ENCODE measurements at regions not wholly inside any gene's neighbourhood (a gene's known extent, or its start where the extent isn't known, plus 50 kb on each side); places are given as distances from the start of the nearest gene placed in this dataset.
"Not testable (repeated sequence)": the region's sequence is repeated elsewhere in the genome, so short reads cannot be mapped to it uniquely, and the experiment has no call there.

GRCh38 chr12:7591531-7591930, 74.2 kb downstream of the APOBEC1 start:
- no peak for DNase-seq (ENCODE audit: low read depth, low spot score)

- not testable (repeated sequence) for DNase-seq (ENCODE audit: low read depth, low spot score)
Observed at GRCh38 chr12:7590085-7590484, 75.6 kb downstream of the APOBEC1 start.

GRCh38 chr12:7588742-7589329, 76.9 kb downstream of the APOBEC1 start:
- peak; percentile 22 for DNase-seq (ENCODE audit: low read depth, low spot score)

- not testable (repeated sequence) for DNase-seq (ENCODE audit: low read depth, low spot score)
Observed at GRCh38 chr12:7584137-7584536, 80.6 kb upstream of the CD163 start.

- no peak for DNase-seq (ENCODE audit: low read depth, low spot score)
Observed at GRCh38 chr12:7583471-7583870, 79.9 kb upstream of the CD163 start.

GRCh38 chr12:7582796-7583195, 79.2 kb upstream of the CD163 start:
- DNase-seq (ENCODE audit: low read depth, low spot score): no peak

GRCh38 chr12:7581625-7582024, 78.0 kb upstream of the CD163 start:
- DNase-seq (ENCODE audit: low read depth, low spot score): no peak

- no peak for DNase-seq (ENCODE audit: low read depth, low spot score)
Observed at GRCh38 chr12:7581046-7581445, 77.5 kb upstream of the CD163 start.

- DNase-seq (ENCODE audit: low read depth, low spot score): no peak
Observed at GRCh38 chr12:7571257-7571656, 67.7 kb upstream of the CD163 start.

GRCh38 chr12:7557227-7557626, 53.6 kb upstream of the CD163 start:
- no peak for DNase-seq (ENCODE audit: low read depth, low spot score)

GRCh38 chr12:7555752-7556151, 52.2 kb upstream of the CD163 start:
- peak; percentile 26 for DNase-seq (ENCODE audit: low read depth, low spot score)

GRCh38 chr12:7554831-7555230, 51.3 kb upstream of the CD163 start:
- DNase-seq (ENCODE audit: low read depth, low spot score): not testable (repeated sequence)
